ENCODE measurements at regions not wholly inside any gene's neighbourhood (a gene's known extent, or its start where the extent isn't known, plus 50 kb on each side); places are given as distances from the start of the nearest gene placed in this dataset.

DNA sequence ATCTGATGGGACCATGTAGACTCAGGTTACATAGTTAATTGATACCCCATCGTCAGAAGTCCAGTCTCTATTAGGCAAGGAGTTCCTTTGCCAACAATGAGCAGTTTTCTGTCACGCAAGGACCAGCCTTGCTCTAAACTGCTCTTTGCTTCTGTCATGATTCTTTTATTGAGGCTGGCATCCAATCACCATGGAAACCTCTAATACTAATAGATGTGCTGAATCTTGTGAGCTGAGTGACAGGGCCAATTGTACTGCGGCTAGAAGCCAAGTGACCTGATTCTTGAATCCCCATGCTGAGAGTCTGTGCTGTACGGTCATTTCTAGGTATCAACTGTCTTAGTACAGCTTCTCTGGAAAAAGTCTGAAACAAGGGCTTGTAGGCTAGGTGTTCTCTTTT lies 395.6 kb downstream of the RND3 start:
- TF ChIP-seq CTCF (IDR thresholded peaks at IDR 0.05), result no peak
- TF ChIP-seq POLR2A (IDR thresholded peaks at IDR 0.05), result no peak

Data from esophagus squamous epithelium (tissue), 4 donors.